Heart right ventricle (tissue), 16 donors: ENCODE measurements at regions not wholly inside any gene's neighbourhood (a gene's known extent, or its start where the extent isn't known, plus 50 kb on each side); places are given as distances from the start of the nearest gene placed in this dataset.

Experiments used
- ATAC-seq, 8 donors: fragments of 200-7000 bp; cut with Tn5 transposase; one replicate each; pipeline ENCODE4 v1.9.1; 2020; ENCODE audit warnings: mild to moderate bottlenecking in 8 of 8, moderate library complexity in 8 of 8, moderate number of reproducible peaks in 1 of 8
- DNase-seq, 2 donors: peaks; one replicate each; pipeline ENCODE4 v3.0.0-alpha.2; 2020
- H3K27ac ChIP-seq, 10 donors: fragments of 200-600 bp; sonication (generic) in 2 of 10; one replicate each; pipeline versions ENCODE4 v1.5.0 to v1.8.0; 2020 to 2022; ENCODE audit warnings: mild to moderate bottlenecking in 3 of 10
- H3K27me3 ChIP-seq, 7 donors: fragments of 200-600 bp; one replicate each; pipeline ENCODE4 v1.8.0; 2021 to 2022; ENCODE audit warnings: mild to moderate bottlenecking in 2 of 7
- H3K36me3 ChIP-seq, 9 donors: fragments of 200-600 bp; sonication (generic) in 1 of 9; one replicate each; pipeline versions ENCODE4 v1.5.0 to v1.8.0; 2020 to 2022; ENCODE audit warnings: mild to moderate bottlenecking in 2 of 9
- H3K4me1 ChIP-seq, 9 donors: fragments of 200-600 bp; sonication (generic) in 1 of 9; one replicate each; pipeline versions ENCODE4 v1.5.0 to v1.8.0; 2020 to 2022; ENCODE audit warnings: mild to moderate bottlenecking in 4 of 9
- H3K4me3 ChIP-seq, 10 donors: fragments of 200-600 bp; sonication (generic) in 2 of 10; one replicate each; pipeline versions ENCODE4 v1.5.0 to v1.8.0; 2020 to 2022; ENCODE audit warnings: mild to moderate bottlenecking in 7 of 10, moderate library complexity in 2 of 10
- H3K9me3 ChIP-seq, 11 donors: fragments of 200-600 bp in 10 of 11; sonication (generic) in 2 of 11; one replicate each; pipeline versions ENCODE4 v1.5.0 to v1.8.0; 2013 to 2022; ENCODE audit warnings: mild to moderate bottlenecking in 2 of 11, control low read depth in 1 of 11, moderate library complexity in 1 of 11
- WGBS, 2 donors: extraction: QIAGEN DNeasy Blood & Tissue Kit; methylation state at CpG; one replicate each; pipeline ENCODE4 v1.1.7; 2013; ENCODE audit warnings: inconsistent platforms in 1 of 2; 5-methylcytosine and 5-hydroxymethylcytosine counted together
- intact Hi-C, 10 donors: fragments of 100-400 bp; cut with DNase I; formaldehyde crosslinking; loops; one replicate each; pipeline versions ENCODE4 v1.11.1 to v1.14.2; 2022
- TF ChIP-seq, protein P1 (sequence below), 9 donors: fragments of 200-600 bp; sonication (generic) in 2 of 9; IDR thresholded peaks; one replicate each; pipeline versions ENCODE4 v1.5.0 to v1.8.0; 2021 to 2022; ENCODE audit warnings: antibody characterized with exemption in 9 of 9, mild to moderate bottlenecking in 5 of 9, moderate library complexity in 1 of 9
- donor health status: Arrhythmogenic right ventricular cardiomyopathy.
- donor health status: ischemic (EF 13 %, LVEDD 7.1; RV severe dilation, severe dysfunction).
- donor health status: healthy with polysubstance abuse.
- donor health status: DM: no; HTN: yes; CAD: no.
- donor health status: DM: no; HTN: no; CAD: no.
- donor health status: ischemic (EF 25% LVEDD 6.9; RV normal size, moderate dysfunction).
- donor health status: ischemic (EF 25% LVEDD 5.7; RV mildly dilated, moderate dysfunction).
- donor health status: healthy.
- donor health status: DM: yes; HTN: yes; CAD: no.
- donor health status: Ischemic cardiomyopathy.
- donor health status: ischemic (EF 35%, LVEDD 5.7; RV mildly dilated, moderate dysfunction).
- donor health status: nonischemic (EF 11% LVEDD 7.7; RV severe dilation, severe dysfunction).
- donor health status: DM: yes; HTN: yes; CAD: no.
- donor health status: PGD.
- donor health status: ischemic (EF 29% LVEDD 5.4; RV normal size, mild dysfunction).
- donor health status: nonischemic (EF 23%, LVEDD 6.1; RV moderate dilation, normal function).

- Histone ChIP-seq H3K36me3 (no peaks in the 10 kb centered on the region), H3K27ac (no peak overlapping the region), H3K4me1 (no peaks in the 10 kb centered on the region), H3K4me3 (no peak overlapping the region), H3K27me3 (no peaks in the 10 kb centered on the region), H3K9me3 (no peaks in the 10 kb centered on the region)
- no peak for DNase-seq
- WGBS, 2 donors: 79 to 86% methylated on average over 6 of the region's 6 CpGs
- intact Hi-C loops: no loop called here
- TF ChIP-seq, protein P1, sequence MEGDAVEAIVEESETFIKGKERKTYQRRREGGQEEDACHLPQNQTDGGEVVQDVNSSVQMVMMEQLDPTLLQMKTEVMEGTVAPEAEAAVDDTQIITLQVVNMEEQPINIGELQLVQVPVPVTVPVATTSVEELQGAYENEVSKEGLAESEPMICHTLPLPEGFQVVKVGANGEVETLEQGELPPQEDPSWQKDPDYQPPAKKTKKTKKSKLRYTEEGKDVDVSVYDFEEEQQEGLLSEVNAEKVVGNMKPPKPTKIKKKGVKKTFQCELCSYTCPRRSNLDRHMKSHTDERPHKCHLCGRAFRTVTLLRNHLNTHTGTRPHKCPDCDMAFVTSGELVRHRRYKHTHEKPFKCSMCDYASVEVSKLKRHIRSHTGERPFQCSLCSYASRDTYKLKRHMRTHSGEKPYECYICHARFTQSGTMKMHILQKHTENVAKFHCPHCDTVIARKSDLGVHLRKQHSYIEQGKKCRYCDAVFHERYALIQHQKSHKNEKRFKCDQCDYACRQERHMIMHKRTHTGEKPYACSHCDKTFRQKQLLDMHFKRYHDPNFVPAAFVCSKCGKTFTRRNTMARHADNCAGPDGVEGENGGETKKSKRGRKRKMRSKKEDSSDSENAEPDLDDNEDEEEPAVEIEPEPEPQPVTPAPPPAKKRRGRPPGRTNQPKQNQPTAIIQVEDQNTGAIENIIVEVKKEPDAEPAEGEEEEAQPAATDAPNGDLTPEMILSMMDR (IDR thresholded peaks at IDR 0.05): no peak
- no peak for ATAC-seq
Measured at GRCh38 chr2:120999377-121000097, 263.9 kb downstream of the GLI2 start.

DNA sequence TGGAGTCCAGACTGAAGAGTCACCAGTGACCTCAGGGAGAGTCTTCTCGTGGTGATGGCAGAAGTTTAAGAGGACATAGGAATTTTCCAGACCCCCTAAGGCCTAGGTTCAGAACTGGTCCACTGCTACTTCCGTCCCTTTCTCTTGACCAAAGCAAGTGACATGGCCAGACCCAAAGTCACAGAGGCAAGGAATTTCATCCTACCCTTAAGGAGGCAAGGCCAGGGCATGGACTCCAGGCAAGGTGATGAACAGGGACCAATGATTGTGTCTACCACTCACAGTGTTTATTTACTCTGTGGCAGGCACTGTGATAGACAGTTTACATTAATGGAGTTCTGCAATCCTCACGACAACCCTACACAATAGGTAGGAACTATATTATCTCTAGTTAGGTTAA lies 265.1 kb downstream of the GLI2 start:
- no peak overlapping the region for H3K4me3 ChIP-seq
- no peak for DNase-seq
- no peaks in the 10 kb centered on the region for H3K4me1 ChIP-seq
- intact Hi-C loops: no loop called here
- TF ChIP-seq, protein P1 (IDR thresholded peaks at IDR 0.05): no peak
- H3K9me3 ChIP-seq: no peaks in the 10 kb centered on the region
- 77 to 86% methylated on average over 3 of the region's 3 CpGs for WGBS, 2 donors
- peaks cover 0 to 3% (median 0%) of the 10 kb centered on the region in 7 donors for H3K27me3 ChIP-seq
- ATAC-seq: no peak
- no peak overlapping the region for H3K27ac ChIP-seq
- no peaks in the 10 kb centered on the region for H3K36me3 ChIP-seq

GRCh38 chr2:121001641-121002040 lies 266.0 kb downstream of the GLI2 start:
- intact Hi-C loops: no loop called here
- ATAC-seq: no peak

DNA sequence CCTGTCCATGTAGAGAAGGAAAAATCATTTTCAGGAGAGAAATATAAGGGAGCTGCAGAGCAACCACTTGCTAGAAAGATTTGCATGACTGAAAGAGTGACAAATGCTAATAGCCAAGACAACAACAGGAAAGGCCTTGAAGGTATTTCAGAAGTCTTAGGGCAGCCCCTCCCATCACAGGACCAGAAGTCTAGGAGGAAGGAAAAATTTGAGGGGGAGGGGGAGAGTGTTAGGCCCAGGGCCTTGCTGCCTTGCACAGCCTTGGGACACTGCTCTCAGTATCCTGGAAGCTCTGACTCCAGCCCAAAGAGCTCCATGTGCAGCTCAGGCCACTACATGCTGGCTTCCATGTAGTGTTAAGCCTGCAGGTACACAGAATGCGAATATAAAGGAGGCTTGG lies 266.9 kb downstream of the GLI2 start:
- intact Hi-C loops: no loop called here
- ATAC-seq: no peak
- TF ChIP-seq, protein P1 (IDR thresholded peaks at IDR 0.05): no peak
- Histone ChIP-seq H3K36me3 (no peaks in the 10 kb centered on the region), H3K27me3 (peaks cover 0 to 5% (median 0%) of the 10 kb centered on the region in 7 donors), H3K4me1 (no peaks in the 10 kb centered on the region), H3K9me3 (no peaks in the 10 kb centered on the region), H3K27ac (no peak overlapping the region), H3K4me3 (no peak overlapping the region)
- 0% methylated on average over 1 of the region's 1 CpG for WGBS, 2 donors
- no peak for DNase-seq

More at GRCh38 chr2:121001641-121002040, 266.0 kb downstream of the GLI2 start:
- Histone ChIP-seq H3K27ac (no peak overlapping the region), H3K4me1 (no peaks in the 10 kb centered on the region), H3K9me3 (no peaks in the 10 kb centered on the region), H3K4me3 (no peak overlapping the region), H3K36me3 (no peaks in the 10 kb centered on the region), H3K27me3 (peaks cover 0 to 3% (median 0%) of the 10 kb centered on the region in 7 donors)
- TF ChIP-seq, protein P1 (IDR thresholded peaks at IDR 0.05): no peak
- DNase-seq: no peak
